HepG2 (cell line): ENCODE measurements at regions not wholly inside any gene's neighbourhood (a gene's known extent, or its start where the extent isn't known, plus 50 kb on each side); places are given as distances from the start of the nearest gene placed in this dataset.

Experiments
- ATAC-seq: fragments of 200-7000 bp; cut with Tn5 transposase; 3 replicates; pipeline ENCODE4 v1.9.1; 2020; ENCODE audit warnings: mild to moderate bottlenecking, moderate library complexity
- BruUV-seq: library from RNA; stranded (reverse); fragments of 400-500 nt; replicated peaks from 2 replicates; lab custom pipeline; 2021; lab: Mats Ljungman, UMichigan
- CTCF ChIA-PET: fragments of 300-600 bp; formaldehyde crosslinking; extraction: SDS; loops from one replicate; lab custom pipeline; 2021; ENCODE audit warnings: low total read pairs, inconsistent platforms, low intra/inter-chr PET ratio; lab: Yijun Ruan, JAX
- POLR2A ChIA-PET: fragments of 350-600 bp; sonication (Branson Sonifier 250); formaldehyde crosslinking; loops from one replicate; lab custom pipeline; 2020; ENCODE audit warnings: antibody characterized with exemption, inconsistent platforms; lab: Yijun Ruan, JAX
- DNase-seq: peaks from one replicate; pipeline ENCODE4 v3.0.0-alpha.2; 2015; ENCODE audit warnings: low spot score
- FAIRE-seq: peaks from 3 replicates; lab custom pipeline; 2011; peaks lifted over from hg19 to GRCh38; lab: Jason Lieb, UNC
- H2AFZ ChIP-seq: one replicate; pipeline ENCODE4 v1.6.1; 2011; ENCODE audit warnings: low read length, inconsistent platforms
- H3K27ac ChIP-seq: fragments of 300-600 bp; 3 replicates; pipeline ENCODE4 v1.8.0; 2011; ENCODE audit warnings: mixed run types, mild to moderate bottlenecking, mixed read lengths, low read length, inconsistent platforms; ENCODE audit not compliant: insufficient read depth; ENCODE audit errors: extremely low read length
- H3K27me3 ChIP-seq, 2 experiments: fragments of 200-600 bp in 1 of 2; 2 replicates in 1 of 2; 3 replicates in 1 of 2; pipeline versions ENCODE4 v1.6.0 to v1.8.0; 2011; ENCODE audit warnings: low read length in 2 of 2, mild to moderate bottlenecking in 2 of 2, moderate library complexity in 2 of 2, inconsistent platforms in 1 of 2; ENCODE audit not compliant: insufficient read depth in 2 of 2, control insufficient read depth in 1 of 2
- H3K36me3 ChIP-seq, 2 experiments: fragments of 200-600 bp in 1 of 2; replicated peaks in 1 of 2; 2 replicates in 1 of 2; 3 replicates in 1 of 2; pipeline versions ENCODE4 v1.5.1 to v1.8.0; 2011; ENCODE audit warnings: low read length in 2 of 2, inconsistent platforms in 1 of 2; ENCODE audit not compliant: insufficient read depth in 2 of 2, control insufficient read depth in 1 of 2
- H3K4me1 ChIP-seq: 2 replicates; pipeline ENCODE4 v1.5.1; 2012; ENCODE audit warnings: low read length, inconsistent platforms; ENCODE audit not compliant: insufficient read depth
- H3K4me2 ChIP-seq: 2 replicates; pipeline ENCODE4 v1.6.0; 2011; ENCODE audit warnings: low read depth, low read length, inconsistent platforms
- H3K4me3 ChIP-seq, 3 experiments: fragments of 200-600 bp in 1 of 3; sonication (generic), shearing (Covaris generic) in 1 of 3; replicated peaks in 1 of 3; 2 replicates each; pipeline ENCODE4 v1.5.1; 2011 to 2016; ENCODE audit warnings: low read length in 3 of 3, inconsistent platforms in 2 of 3, low read depth in 2 of 3, mild to moderate bottlenecking in 2 of 3, control low read depth in 1 of 3, mixed read lengths in 1 of 3; ENCODE audit not compliant: insufficient read depth in 1 of 3
- H3K79me2 ChIP-seq: one replicate; pipeline ENCODE4 v1.6.1; 2011; ENCODE audit warnings: low read length, inconsistent platforms; ENCODE audit not compliant: insufficient read depth
- H3K9ac ChIP-seq: 2 replicates; pipeline ENCODE4 v1.6.0; 2011; ENCODE audit warnings: mild to moderate bottlenecking, low read depth, low read length, inconsistent platforms; ENCODE audit not compliant: insufficient read depth
- H3K9me3 ChIP-seq: 2 replicates; pipeline ENCODE4 v1.5.1; 2012; ENCODE audit warnings: mild to moderate bottlenecking, low read length
- H4K20me1 ChIP-seq: 2 replicates; pipeline ENCODE4 v1.6.0; 2011; ENCODE audit warnings: inconsistent platforms, mild to moderate bottlenecking, low read length, moderate library complexity; ENCODE audit not compliant: insufficient read depth
- CSRNP1 ChIP-seq: sonication (generic); formaldehyde crosslinking; IDR thresholded peaks from 2 replicates; pipeline ENCODE4 v1.8.1; 2023; ENCODE audit warnings: mild to moderate bottlenecking, missing genetic modification reagents
- MZF1 ChIP-seq: sonication (generic); formaldehyde crosslinking; IDR thresholded peaks from 2 replicates; pipeline ENCODE4 v1.8.1; 2023; ENCODE audit warnings: mild to moderate bottlenecking, missing genetic modification reagents, borderline replicate concordance
- PLSCR1 ChIP-seq: sonication (generic); formaldehyde crosslinking; IDR thresholded peaks from 2 replicates; pipeline ENCODE4 v1.5.0; 2020; ENCODE audit warnings: missing genetic modification reagents, mild to moderate bottlenecking, borderline replicate concordance
- ZNF263 ChIP-seq: sonication (generic); formaldehyde crosslinking; IDR thresholded peaks from 2 replicates; pipeline ENCODE4 v1.4.0; 2020; ENCODE audit warnings: missing genetic modification reagents
- ZNF335 ChIP-seq: sonication (generic); formaldehyde crosslinking; IDR thresholded peaks from 2 replicates; pipeline ENCODE4 v1.4.0; 2020; ENCODE audit warnings: missing genetic modification reagents
- ZNF580 ChIP-seq: IDR thresholded peaks from 2 replicates; pipeline ENCODE4 v1.6.1; 2016; ENCODE audit warnings: low read depth, borderline replicate concordance
- WGBS: methylation state at CpG from one replicate; pipeline ENCODE4 v1.1.6; 2017; ENCODE audit warnings: low lambda C conversion rate; 5-methylcytosine and 5-hydroxymethylcytosine counted together
- in situ Hi-C: cut with HindIII; loops from 2 replicates; pipeline ENCODE4 v1.10.0; 2017; ENCODE audit warnings: low pct_unique_long_range_greater_than_20kb; ENCODE audit not compliant: extremely low pct_ligation_motif_present
- intact Hi-C: fragments of 100-400 bp; cut with micrococcal nuclease; formaldehyde crosslinking; loops from one replicate; pipeline ENCODE4 v1.10.0; 2022; ENCODE audit not compliant: unreplicated experiment
- TF ChIP-seq, protein P1 (sequence below): IDR thresholded peaks from 2 replicates; pipeline ENCODE4 v1.6.1; 2016; ENCODE audit warnings: missing genetic modification reagents, missing compliant biosample characterization

- TF ChIP-seq CSRNP1 (CRISPR knock-in tag): no peak
These were observed 255.2 kb upstream of the ZMIZ1 start (continued) for GRCh38 chr10:78813526-78813925.

- FAIRE-seq (no peak), ATAC-seq (no peak; the same call in 2 of the 3 replicates), DNase-seq (no peak)
- Histone ChIP-seq H3K4me2 (no peak overlapping the region), H4K20me1 (no peaks in the 10 kb centered on the region), H2AFZ (no peak overlapping the region), H3K9ac (no peak overlapping the region), H3K4me1 (peaks cover 11% of the 10 kb centered on the region), H3K79me2 (no peaks in the 10 kb centered on the region), H3K36me3 (no peaks in the 10 kb centered on the region), H3K27me3 (peaks cover 0 to 5% of the 10 kb centered on the region in 2 experiments; a peak in 2 of 5 replicates), H3K27ac (no peak overlapping the region), H3K9me3 (no peaks in the 10 kb centered on the region), H3K4me3 (no peak overlapping the region)
- TF ChIP-seq ZNF263 (CRISPR knock-in tag): peak; percentile 55; the same call in 1 of the 2 replicates
- TF ChIP-seq PLSCR1 (CRISPR knock-in tag): no peak
- no peak for TF ChIP-seq MZF1 (CRISPR knock-in tag)
- TF ChIP-seq, protein P1, sequence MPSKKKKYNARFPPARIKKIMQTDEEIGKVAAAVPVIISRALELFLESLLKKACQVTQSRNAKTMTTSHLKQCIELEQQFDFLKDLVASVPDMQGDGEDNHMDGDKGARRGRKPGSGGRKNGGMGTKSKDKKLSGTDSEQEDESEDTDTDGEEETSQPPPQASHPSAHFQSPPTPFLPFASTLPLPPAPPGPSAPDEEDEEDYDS (CRISPR knock-in tag): no peak
- TF ChIP-seq ZNF580 (CRISPR knock-in tag): no peak
- TF ChIP-seq ZNF335 (CRISPR knock-in tag): no peak
- BruUV-seq: no TSS peak
- ChIA-PET POLR2A (no interaction called here), CTCF (no interaction called here)
- intact Hi-C loops: no loop called here
- WGBS: 22% methylated on average over 6 of the region's 6 CpGs
- in situ Hi-C loops: no loop called here
These were observed 254.8 kb upstream of the ZMIZ1 start for GRCh38 chr10:78813998-78814399.
